GM19328 (cell line): ENCODE measurements at regions not wholly inside any gene's neighbourhood (a gene's known extent, or its start where the extent isn't known, plus 50 kb on each side); places are given as distances from the start of the nearest gene placed in this dataset.

ENCODE experiments used
- ATAC-seq: cut with Tn5 transposase; IDR thresholded peaks from one replicate; pipeline ENCODE4 v1.9.1; 2021; ENCODE audit warnings: mild to moderate bottlenecking, moderate library complexity; ENCODE audit not compliant: unreplicated experiment

DNA sequence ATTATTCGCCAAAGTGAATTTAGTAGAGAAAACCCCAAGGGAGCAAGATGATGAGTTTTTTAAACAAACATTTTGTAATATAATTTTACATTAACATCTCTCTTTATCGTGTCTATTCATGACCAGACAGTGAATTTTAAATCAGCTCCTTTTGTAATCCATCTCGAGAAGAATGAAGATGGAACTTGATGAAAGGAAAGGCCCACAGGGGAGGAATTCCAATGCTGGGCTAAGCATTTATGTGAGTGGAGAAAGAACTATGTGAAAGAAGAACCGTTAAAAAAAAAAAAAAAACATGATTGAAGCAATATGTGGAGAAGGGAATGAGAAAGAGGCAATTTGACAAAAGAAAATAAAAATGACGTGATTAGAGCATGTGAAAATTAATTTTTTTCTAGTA, 170.6 kb downstream of the KCTD12 start:
- no peak for ATAC-seq

DNA sequence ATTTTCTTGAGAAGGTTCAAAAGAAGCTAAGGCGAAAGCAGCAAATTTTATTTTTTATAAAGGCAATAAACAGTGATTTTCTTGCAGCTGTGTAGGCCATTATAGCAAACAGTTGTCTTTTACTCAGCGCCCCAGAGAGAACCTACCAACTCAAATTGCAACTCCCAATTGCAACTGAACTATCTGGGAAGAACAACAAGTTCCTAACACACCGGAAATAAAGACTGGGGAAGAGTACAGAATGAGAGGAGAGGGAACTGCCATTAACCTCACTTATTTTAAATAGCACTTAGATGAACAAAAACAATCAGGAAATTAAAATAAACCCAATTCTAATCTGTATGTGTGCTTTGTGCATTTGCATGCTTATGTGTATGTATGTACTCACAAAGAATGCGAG, 171.1 kb downstream of the KCTD12 start:
- ATAC-seq: no peak

DNA sequence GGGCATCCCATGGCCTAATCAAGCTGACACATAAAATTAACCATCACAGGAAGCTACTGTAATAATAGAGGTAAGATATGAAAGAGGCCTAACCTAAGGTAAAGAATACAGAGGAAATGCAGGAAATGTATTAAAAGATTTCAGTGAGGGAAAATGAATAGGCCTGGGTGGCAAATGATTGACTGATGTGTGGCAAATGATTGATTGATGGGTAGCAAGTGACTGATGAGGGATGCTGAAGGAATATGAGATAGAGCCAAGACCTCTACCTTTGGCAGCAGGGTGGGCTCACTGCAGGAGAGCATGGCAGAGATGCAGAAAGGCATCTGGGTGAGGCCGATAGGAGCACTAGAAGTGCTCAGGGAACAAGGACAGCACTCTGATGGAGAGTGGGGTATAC, 172.9 kb downstream of the KCTD12 start:
- ATAC-seq: no peak

DNA sequence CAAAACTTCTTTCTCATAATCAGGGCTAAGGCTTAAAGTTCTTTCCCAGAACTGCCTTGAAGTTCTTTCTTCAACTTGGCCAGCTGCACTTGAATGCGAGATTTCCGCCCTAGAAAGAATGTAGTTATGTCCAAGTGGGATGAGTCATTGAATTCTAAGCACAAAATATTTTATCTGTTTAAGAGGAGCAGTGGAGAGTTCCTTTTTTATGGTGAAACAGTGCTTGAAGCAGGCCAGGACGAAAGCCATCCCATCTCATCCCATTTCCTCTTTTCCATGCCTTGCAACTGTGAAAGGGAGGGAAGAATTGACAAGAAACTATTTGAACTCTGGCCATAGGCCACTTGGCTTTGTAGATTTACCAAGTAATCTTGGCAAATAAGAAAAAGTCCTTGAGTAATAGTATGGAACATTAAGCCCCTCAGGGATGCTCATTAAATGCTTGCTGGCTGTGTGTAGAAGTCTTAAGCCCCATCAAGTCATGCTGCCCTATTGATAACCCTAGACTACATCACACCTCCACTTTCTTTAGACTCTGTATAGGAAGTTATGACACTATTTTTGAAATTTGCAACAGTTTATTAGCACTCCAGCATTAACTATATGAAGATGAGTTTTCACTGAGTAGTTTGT, 174.5 kb downstream of the KCTD12 start:
- ATAC-seq: no peak

DNA sequence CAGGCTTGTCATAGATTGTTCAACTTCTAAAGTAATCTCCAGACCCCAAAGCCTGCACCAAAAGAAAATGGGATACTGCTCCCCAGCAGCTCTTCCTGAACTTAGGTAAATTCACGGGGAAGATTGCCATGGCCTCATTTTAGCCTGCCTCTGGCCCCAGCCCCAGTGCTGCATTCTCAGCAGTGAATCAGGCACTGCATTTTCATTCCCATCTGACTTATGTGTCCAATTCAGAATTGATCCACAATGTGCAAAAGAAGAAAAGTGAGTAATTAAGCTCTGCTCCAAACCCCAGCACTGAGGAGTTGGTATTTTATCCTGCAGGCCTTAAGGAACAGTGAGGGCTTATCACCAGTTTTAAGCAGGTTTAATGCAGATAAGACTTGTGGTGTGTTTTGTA, 176.4 kb downstream of the KCTD12 start:
- ATAC-seq: no peak

DNA sequence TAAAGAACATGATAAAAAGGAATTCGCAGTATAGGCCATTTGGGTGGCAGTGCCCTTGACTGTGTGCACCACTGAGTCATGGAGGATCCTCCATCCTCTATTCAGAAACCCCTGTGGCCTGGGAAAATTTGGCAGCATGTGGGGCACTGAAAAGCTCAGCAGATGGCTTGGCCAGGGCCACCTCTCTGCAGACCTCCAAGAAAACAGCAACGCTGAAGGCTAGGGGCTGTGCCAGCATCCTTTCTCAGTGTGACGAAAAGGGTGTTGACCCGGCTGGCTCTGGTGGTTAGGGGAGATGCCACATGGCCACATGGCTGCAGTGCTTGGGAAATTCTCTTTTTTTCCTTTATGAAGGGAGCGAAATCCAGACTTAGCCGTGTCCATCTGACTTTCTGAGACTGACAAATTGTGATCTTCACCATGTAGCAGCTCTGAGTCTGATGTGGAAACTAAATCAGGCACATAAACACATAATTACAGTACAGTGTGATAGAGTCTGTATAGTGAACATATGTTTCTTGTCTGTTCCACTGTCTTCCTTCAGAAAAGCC, 178.0 kb downstream of the KCTD12 start:
- ATAC-seq: no peak

DNA sequence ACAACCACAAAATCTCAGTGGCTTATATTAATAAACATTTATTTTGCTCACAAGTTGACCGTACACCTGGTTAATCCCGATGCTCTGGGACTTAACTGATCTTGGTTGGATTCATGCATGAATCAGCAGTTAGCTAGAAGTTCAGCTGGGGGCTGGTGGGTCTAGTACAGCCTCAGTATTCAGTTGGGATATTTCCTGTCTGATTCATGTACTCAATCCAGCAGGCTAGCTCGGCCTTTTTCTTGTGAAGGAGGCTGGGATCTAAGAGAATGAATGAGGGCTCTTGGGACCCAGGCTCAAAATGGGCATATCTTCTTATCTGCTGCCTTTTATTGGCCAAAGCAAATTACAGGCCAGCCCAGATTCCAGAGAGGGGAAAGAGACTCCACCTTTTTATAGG, 178.8 kb downstream of the KCTD12 start:
- ATAC-seq: no peak

DNA sequence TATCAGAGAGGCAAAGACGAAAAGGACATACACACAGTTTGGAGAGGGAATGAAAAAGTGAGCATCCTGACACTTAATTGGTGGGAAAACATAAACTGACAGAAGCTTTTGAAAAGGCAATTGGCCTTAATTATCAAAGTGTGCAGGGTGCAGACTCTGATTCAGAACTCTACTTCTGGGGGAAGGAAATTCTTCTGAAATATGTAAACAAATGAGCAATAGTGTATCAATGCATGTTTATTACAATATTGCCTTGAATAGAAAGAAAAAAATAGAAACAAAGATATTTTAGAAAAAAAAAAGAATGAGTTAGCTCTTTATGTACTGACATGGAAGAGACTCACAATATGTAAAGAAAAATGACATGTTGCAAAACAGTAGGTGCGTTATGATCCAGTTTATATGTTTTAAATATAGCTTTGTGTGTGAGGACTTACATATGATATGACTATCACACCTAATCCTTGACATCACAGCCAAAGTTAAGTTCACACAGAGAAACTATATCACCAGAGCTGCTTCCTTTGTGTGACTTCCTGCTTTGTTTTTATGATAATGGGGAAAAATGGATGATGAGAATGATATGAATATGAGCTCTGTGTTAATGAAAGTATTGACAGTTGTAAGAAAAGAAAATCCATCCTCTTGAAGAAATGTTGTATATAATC, 182.4 kb downstream of the KCTD12 start:
- no peak for ATAC-seq

DNA sequence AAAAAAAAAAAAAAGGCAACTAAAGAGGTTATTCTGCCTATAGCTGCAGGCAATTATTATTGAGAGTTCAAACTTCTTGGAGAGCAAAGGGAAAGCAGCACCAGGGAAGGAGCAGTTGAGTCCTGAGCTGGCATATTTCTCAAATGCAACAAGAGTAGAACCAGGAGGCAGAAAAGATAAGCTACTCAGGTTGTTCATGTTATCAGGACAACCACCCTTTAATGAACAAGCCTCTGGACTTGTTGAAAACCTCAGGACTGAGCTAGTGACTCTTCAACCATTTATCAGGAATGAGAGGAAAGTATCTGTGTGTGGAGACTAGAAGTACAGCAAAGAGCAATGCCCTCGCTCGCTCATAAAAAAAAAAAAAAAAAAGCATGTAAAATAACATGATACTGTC, 183.0 kb downstream of the KCTD12 start:
- ATAC-seq: no peak

DNA sequence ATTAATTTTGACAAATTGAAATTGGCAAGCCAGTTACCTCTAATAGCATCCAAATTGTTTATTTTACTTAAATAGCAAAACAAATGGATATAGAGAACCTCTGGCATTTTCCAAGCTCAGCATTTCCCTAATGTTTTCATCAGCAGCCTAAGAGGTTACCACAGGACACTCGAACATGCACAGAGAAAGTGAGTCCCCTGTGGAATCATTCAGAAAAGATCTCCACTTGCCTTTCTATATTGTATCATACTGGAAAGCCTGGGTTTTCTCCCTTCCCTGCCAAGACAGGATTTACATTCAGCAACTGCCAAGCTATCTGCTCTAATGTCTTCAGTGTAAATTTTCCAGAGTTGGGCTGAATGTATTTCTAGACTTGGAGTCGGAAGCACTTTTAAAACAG, 188.9 kb downstream of the KCTD12 start:
- ATAC-seq: no peak

DNA sequence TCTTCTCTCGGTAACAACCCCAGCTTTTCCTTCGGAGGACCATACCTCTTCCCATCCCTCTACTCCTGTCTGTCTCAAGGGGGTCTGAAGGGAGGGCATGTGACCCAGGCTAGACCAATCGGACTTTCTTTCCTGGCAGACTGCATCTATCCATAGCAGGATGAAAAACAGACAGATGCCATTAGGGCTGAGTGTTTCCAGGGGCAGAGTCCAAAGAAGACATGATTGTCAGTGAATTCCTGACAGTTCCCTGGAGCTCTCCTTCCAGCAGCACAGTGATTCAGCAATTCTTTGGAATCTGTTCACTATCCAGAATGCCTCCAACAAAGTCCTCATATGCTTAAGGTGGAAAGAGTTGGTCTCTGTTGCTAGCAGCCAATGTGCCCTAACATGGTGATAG, 189.8 kb downstream of the KCTD12 start:
- no peak for ATAC-seq

DNA sequence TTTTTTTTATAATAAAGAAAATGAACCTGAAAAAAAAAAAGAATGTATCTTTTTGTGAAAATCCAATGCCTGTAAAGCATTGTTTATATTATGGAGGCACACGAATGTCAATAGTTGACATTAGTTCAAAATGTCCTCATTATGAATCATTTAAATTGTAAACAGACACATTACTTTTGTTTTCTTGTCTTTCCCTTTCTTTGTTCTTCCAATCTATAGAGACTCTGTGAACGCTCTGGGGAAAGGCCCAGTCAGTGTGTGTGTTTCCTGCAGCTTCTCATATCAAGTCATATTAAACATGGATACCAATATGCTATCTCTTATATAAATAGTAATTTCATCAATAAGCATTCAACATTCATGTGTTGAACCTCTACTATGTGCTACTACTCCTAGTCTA, 193.1 kb downstream of the KCTD12 start:
- no peak for ATAC-seq

DNA sequence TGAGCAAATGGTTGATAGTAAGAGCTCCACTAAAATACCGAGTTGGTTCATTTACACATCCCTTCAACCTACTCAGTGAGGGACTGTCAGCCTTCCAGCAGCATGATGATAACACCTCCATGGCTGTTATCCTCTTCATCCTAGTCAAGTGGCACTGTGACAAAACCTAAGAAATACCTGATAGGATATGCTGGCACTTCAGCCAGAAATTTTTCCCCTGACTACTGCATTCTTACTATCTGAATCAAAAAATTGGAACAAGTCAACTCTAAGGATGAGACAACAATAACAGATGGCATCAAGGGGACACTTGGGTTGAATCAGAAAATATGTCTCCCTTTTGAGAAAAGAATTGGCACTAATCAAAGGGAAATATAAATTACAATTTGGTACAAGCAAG, 193.9 kb downstream of the KCTD12 start:
- no peak for ATAC-seq

DNA sequence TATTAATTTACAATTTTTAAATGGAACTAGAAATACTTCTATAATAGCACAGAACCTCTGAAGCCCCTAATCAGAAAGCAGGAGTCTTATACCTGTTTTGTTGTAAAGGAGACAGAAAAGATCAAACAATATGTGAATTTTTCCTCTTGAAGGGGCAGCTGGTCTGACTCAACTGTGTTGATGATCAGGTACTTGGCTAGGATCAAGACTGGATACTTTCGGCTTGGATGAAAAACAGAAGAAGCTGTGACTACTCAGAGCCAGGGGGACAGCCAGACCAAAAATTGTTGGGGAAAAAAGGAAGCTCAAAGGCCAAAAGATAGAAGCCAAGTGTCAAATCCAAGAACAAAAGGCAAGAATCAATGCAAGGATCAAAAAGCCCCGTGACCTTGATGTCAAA, 195.6 kb downstream of the KCTD12 start:
- no peak for ATAC-seq

DNA sequence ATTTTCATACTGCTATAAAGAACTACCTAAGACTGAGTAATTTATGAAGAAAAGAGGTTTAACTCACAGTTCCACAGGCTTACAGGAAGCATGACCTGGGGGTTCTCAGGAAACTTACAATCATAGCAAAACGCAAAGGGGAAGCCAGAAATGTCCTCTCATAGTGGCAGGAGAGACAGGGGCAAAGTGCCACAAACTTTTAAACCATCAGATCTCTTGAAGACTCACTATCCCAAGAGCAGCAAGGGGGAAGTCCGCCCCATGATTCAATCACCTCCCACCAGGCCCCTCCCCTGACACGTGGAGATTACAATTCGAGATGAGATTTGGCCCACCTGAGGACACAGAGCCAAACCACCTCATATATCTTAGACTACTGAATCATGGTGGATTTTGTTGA, 198.7 kb downstream of the KCTD12 start:
- ATAC-seq: no peak

DNA sequence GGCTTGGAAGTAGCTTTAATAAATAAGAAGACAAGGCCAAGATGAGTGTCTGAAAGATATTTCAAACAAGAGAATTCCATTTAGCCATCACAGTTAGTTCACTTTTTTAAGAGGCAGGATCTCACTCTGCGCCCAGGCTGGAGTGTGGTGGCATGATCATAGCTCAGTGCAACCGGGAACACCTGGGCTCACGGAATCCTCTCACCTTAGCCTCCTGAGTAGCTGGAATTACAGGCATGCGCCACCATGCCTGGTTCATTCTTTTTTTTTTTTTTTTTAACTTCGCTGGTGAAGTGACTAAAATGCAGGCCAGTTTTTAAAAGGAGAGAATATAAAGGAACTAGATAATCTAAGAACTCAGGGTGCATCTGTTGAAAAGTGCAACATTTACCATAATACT, 200.3 kb downstream of the KCTD12 start:
- no peak for ATAC-seq

DNA sequence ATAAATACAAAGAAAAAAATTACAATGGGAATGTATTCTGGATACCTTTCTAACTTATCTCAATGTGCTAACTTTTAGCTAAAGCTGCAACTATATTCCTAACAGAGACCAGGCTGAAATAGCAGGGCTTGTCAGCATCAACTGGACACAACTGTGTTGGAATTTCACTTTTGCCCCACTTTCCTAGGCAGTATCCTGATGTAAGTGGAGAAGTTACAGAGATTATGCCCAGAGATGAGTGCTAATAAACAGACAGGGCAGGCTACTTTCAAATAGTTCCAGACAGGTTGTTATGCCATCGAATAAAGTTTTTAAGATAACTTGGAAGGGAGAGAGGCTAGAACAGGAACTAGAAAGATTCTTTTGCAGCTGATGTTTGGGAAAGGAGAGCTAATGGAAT, 201.9 kb downstream of the KCTD12 start:
- no peak for ATAC-seq

DNA sequence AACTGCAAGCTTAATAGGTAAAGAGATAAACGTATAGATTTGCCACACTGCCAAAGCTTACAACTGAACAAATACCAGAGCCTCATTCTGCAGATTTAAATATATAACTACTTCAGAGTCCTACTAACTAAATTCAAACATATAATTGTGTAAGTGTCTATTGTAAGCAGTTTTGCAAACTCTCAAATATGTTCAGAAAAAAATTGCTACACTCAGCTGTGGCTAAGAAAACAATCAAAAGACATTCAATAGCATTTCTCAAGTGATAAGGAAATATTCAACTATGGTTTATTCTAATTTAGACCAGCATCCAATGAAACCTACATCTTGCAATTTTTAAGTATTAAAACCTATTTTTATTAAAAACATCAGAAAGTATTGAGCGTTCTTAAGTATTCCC, 202.4 kb downstream of the KCTD12 start:
- no peak for ATAC-seq

DNA sequence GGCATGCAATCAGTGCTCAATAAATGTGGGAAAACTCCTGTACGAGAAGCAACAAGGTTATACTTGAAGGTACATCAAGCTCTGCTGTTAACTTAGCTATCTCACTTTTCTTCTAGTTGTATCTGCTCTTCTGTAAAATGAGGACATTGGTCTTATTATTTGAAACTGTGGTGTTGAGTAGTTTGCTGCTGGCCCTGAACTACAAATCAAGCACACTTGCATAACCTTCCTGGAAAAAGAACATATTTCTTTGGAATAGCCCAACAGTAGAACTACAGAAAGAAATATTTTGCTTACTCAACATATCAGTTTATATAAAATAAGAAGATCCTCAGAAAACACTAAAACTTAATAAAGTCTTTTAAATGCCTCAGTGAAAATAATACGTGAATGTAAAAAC, 203.0 kb downstream of the KCTD12 start:
- no peak for ATAC-seq

DNA sequence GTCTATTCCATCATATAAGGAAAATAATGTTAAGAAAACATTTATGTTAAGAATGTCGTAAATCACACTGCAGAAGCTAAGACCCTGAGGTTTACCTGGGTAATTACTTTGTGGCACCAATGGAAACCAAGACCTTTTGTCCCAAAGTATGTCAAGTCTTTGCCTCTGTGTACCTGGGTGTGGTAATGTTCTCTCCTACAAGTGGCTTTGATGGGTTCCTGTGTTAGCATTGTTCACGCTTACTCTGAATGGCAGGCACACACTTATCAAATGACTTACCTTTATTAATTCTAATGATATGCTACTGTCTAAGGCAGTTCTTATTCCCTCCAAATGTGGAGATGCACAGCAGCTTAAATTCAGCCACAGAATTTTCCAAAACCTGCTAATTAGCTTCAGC, 206.1 kb downstream of the KCTD12 start:
- ATAC-seq: no peak

DNA sequence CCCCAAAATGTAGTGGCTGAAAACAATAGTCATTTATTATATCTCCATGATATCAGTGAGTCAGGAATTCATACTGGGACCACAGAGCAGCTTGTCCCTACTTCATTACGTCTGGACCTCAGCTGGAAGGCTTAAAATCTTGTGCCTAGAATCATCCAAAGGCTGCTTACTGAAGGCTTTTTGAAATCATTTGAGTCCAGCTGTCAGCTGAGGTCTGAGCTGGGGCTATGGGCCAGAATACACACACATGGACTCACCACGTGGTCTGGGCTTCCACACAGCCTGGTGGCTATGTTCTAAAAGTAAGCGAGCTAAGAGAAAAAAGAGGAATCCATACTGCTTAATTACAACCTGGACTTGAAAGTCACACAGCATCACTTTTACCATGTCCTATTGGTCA, 209.2 kb downstream of the KCTD12 start:
- no peak for ATAC-seq

DNA sequence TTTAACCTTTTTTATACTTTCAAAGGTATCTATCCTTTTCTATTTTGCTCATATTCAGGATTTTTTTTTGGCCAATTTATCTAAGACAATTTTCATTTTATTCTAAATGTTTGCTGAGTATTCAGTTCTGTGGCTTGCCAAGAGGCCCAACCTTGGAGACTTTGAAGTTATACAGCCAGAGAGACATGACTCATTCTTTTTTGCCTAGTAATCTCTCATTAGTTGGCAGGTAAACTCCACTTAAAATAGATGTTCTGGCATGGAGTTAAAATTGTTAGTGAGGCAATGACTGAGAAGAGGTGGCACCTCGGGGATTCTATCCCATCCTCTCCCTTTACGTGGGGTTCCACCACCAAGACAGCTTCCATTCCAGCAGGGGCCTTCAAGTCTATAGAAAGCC, 213.8 kb downstream of the KCTD12 start:
- ATAC-seq: no peak

DNA sequence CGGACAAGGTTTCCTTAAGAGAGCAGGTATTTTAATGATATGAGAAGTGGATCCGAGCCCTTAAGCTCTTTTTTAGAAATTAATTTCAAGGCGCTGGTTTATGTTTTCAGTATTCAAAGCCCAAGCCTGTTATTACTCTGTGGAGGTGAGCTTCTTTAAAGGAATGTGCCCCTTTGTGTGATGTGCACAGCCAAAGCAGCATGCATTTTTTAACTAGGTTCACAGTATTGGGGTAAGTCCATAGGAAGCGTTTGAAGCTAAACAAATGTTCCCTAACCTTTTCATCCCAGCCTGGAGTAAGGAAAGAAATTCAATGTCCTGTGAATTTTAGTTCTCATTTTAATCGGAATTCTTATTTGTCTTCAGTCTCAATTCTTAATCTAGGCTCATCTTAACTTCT, 217.5 kb downstream of the KCTD12 start:
- ATAC-seq: no peak
